Adrenal gland (tissue), 9 donors: ENCODE measurements at regions not wholly inside any gene's neighbourhood (a gene's known extent, or its start where the extent isn't known, plus 50 kb on each side); places are given as distances from the start of the nearest gene placed in this dataset.

Source experiments
- DNase-seq, 7 donors: peaks; one replicate each; pipeline ENCODE4 v3.0.0-alpha.2; 2019 to 2020
- H3K27ac ChIP-seq, 5 donors: fragments of 200-600 bp; sonication (generic) in 4 of 5; 1 replicate in 3 of 5; 2 replicates in 2 of 5; pipeline versions ENCODE4 v1.5.1 to v1.8.0; 2016 to 2020; ENCODE audit warnings: mild to moderate bottlenecking in 1 of 5
- H3K27me3 ChIP-seq: fragments of 200-600 bp; 2 replicates; pipeline ENCODE4 v1.8.0; 2021
- H3K36me3 ChIP-seq, 2 donors: fragments of 200-600 bp; replicated peaks in 1 of 2; 1 replicate in 1 of 2; 2 replicates in 1 of 2; pipeline versions ENCODE4 v1.5.1 to v1.8.0; 2018 to 2022
- H3K4me1 ChIP-seq, 2 donors: fragments of 200-600 bp; replicated peaks in 1 of 2; 1 replicate in 1 of 2; 2 replicates in 1 of 2; pipeline versions ENCODE4 v1.5.1 to v1.8.0; 2018 to 2021
- H3K4me3 ChIP-seq, 4 donors: fragments of 200-600 bp; sonication (generic) in 3 of 4; one replicate each; pipeline ENCODE4 v1.5.1; 2016 to 2018
- H3K9me3 ChIP-seq, 3 donors: fragments of 200-600 bp; sonication (generic) in 1 of 3; replicated peaks in 1 of 3; 1 replicate in 2 of 3; 2 replicates in 1 of 3; pipeline versions ENCODE4 v1.5.1 to v1.8.0; 2016 to 2021
- POLR2A ChIP-seq, 2 donors: fragments of 450-650 bp; IDR thresholded peaks; one replicate each; pipeline ENCODE4 v1.6.1; 2017; ENCODE audit warnings: antibody characterized with exemption in 2 of 2, mild to moderate bottlenecking in 2 of 2, moderate library complexity in 1 of 2
- WGBS, 4 donors: extraction: QIAGEN DNeasy Blood & Tissue Kit in 2 of 4; methylation state at CpG; one replicate each; pipeline versions ENCODE4 v1.1.5 to v1.1.7; 2013 to 2017; 5-methylcytosine and 5-hydroxymethylcytosine counted together
- intact Hi-C, 2 donors: fragments of 100-400 bp; cut with DNase I; formaldehyde crosslinking; loops; one replicate each; pipeline versions ENCODE4 v1.14.1 to v1.15.0; 2022 to 2023
- TF ChIP-seq, protein P1 (sequence below), 6 experiments: fragments of 450-650 bp in 4 of 6; fragments of 200-600 bp in 2 of 6; sonication (generic) in 1 of 6; IDR thresholded peaks; 1 replicate in 5 of 6; 2 replicates in 1 of 6; pipeline versions ENCODE4 v1.5.1 to v1.8.0; 2016 to 2021; ENCODE audit warnings: antibody characterized with exemption in 6 of 6, mild to moderate bottlenecking in 2 of 6, moderate library complexity in 1 of 6
- donor health status: healthy with polysubstance abuse.
- donor health status: Bipolar disorder and iron deficiency.
- donor health status: DM: yes; HTN: yes; CAD: no.
- donor health status: DM: no; HTN: no; CAD: no.
- donor health status: DM: no; HTN: no; CAD: no.

DNA sequence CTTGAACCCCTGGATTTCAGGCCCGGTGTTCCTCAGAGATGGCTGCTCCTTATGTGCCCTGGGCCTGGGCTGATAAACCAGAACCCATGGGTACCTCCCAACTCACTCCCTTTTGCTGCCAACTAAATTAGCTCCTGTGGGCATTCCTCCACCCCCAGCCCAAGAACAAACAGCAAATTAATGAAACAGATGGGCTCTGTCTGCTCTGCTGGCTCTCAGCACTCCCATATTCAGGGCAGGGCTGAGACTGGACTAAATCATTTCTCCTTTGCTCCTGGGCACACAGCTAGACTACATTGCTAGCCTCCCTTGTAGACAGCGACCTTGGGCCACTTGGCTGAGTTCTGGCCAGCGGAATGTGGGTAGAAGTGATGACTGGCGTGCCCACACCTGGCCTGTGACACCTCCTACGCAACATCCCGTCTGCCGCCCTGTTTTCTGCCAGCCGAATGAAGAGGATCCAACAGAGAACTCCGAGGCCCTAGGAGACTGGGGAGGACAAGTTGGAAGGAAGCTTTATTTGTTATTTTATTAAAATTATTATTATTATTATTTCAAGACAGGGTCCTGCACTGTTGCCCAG is 101.9 kb upstream of the DISP3 start:
- no peaks in the 10 kb centered on the region for H3K4me1 ChIP-seq
- H3K27ac ChIP-seq, result no peak overlapping the region
- no peak overlapping the region for H3K4me3 ChIP-seq
- no peaks in the 10 kb centered on the region for H3K36me3 ChIP-seq
- no peaks in the 10 kb centered on the region for H3K27me3 ChIP-seq
- H3K9me3 ChIP-seq, result no peaks in the 10 kb centered on the region
- intact Hi-C loops, result no loop called here
- 78 to 88% (median 82%) methylated on average over 8 to 9 of the region's 9 CpGs for WGBS, 4 donors
- TF ChIP-seq, protein P1, sequence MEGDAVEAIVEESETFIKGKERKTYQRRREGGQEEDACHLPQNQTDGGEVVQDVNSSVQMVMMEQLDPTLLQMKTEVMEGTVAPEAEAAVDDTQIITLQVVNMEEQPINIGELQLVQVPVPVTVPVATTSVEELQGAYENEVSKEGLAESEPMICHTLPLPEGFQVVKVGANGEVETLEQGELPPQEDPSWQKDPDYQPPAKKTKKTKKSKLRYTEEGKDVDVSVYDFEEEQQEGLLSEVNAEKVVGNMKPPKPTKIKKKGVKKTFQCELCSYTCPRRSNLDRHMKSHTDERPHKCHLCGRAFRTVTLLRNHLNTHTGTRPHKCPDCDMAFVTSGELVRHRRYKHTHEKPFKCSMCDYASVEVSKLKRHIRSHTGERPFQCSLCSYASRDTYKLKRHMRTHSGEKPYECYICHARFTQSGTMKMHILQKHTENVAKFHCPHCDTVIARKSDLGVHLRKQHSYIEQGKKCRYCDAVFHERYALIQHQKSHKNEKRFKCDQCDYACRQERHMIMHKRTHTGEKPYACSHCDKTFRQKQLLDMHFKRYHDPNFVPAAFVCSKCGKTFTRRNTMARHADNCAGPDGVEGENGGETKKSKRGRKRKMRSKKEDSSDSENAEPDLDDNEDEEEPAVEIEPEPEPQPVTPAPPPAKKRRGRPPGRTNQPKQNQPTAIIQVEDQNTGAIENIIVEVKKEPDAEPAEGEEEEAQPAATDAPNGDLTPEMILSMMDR (IDR thresholded peaks at IDR 0.05), result no peak
- TF ChIP-seq POLR2A (IDR thresholded peaks at IDR 0.05), result no peak
- no peak for DNase-seq

- no peaks in the 10 kb centered on the region for H3K4me1 ChIP-seq
- H3K9me3 ChIP-seq, result no peaks in the 10 kb centered on the region
- no peak for DNase-seq
- WGBS, 4 donors, result 87 to 97% (median 93%) methylated on average over 4 of the region's 4 CpGs
- no peaks in the 10 kb centered on the region for H3K27me3 ChIP-seq
- no peak for TF ChIP-seq POLR2A (IDR thresholded peaks at IDR 0.05)
- TF ChIP-seq, protein P1 (IDR thresholded peaks at IDR 0.05), result no peak
- H3K36me3 ChIP-seq, result no peaks in the 10 kb centered on the region
- H3K27ac ChIP-seq, result no peak overlapping the region
- no peak overlapping the region for H3K4me3 ChIP-seq
- intact Hi-C loops, result no loop called here
Observed at GRCh38 chr1:11377954-11378353, 101.0 kb upstream of the DISP3 start.

- no peak for DNase-seq
- Histone ChIP-seq H3K36me3 (no peaks in the 10 kb centered on the region), H3K4me3 (no peak overlapping the region), H3K9me3 (no peaks in the 10 kb centered on the region), H3K27ac (no peak overlapping the region), H3K4me1 (no peaks in the 10 kb centered on the region), H3K27me3 (no peaks in the 10 kb centered on the region)
- WGBS, 4 donors, result 35 to 43% (median 41%) methylated on average over 8 of the region's 8 CpGs
- intact Hi-C loops, result no loop called here
- TF ChIP-seq, protein P1 (IDR thresholded peaks at IDR 0.05), result no peak
- TF ChIP-seq POLR2A (IDR thresholded peaks at IDR 0.05), result no peak
Observed at GRCh38 chr1:11379851-11380250, 99.1 kb upstream of the DISP3 start.

GRCh38 chr1:11380500-11380899 is 98.5 kb upstream of the DISP3 start:
- TF ChIP-seq, protein P1 (IDR thresholded peaks at IDR 0.05), result no peak
- no peak for TF ChIP-seq POLR2A (IDR thresholded peaks at IDR 0.05)
- no peaks in the 10 kb centered on the region for H3K36me3 ChIP-seq
- H3K27ac ChIP-seq, result no peak overlapping the region
- no peaks in the 10 kb centered on the region for H3K9me3 ChIP-seq
- H3K4me3 ChIP-seq, result no peak overlapping the region
- H3K4me1 ChIP-seq, result no peaks in the 10 kb centered on the region
- no peak for DNase-seq
- intact Hi-C loops, result no loop called here
- 53 to 74% (median 64%) methylated on average over 5 of the region's 5 CpGs for WGBS, 4 donors
- H3K27me3 ChIP-seq, result no peaks in the 10 kb centered on the region
